ENCODE measurements at regions not wholly inside any gene's neighbourhood (a gene's known extent, or its start where the extent isn't known, plus 50 kb on each side); places are given as distances from the start of the nearest gene placed in this dataset.

GRCh38 chr4:87745064-87745807 lies 54.1 kb upstream of the IBSP start (continued):
- TF ChIP-seq CTCF (IDR thresholded peaks at IDR 0.05; ENCODE audit: control extremely low read depth in 1 of 3, insufficient read depth in 1 of 3, low read depth in 1 of 3, low read length in 3 of 3) (no peak), HDAC6 (IDR thresholded peaks at IDR 0.05; ENCODE audit: low read depth, low read length) (no peak)

All from H1 (cell line).